PC-9 (cell line): ENCODE measurements at regions not wholly inside any gene's neighbourhood (a gene's known extent, or its start where the extent isn't known, plus 50 kb on each side); places are given as distances from the start of the nearest gene placed in this dataset.

ENCODE experiments used
- CTCF ChIP-seq: fragments of 200-600 bp; sonication (generic); conservative IDR thresholded peaks from 2 replicates; pipeline ENCODE4 v1.6.1; 2017; ENCODE audit warnings: mixed run types, antibody characterized with exemption, mild to moderate bottlenecking, moderate library complexity
- EZH2 ChIP-seq: fragments of 200-600 bp; sonication (generic); IDR thresholded peaks from 2 replicates; pipeline ENCODE4 v1.8.0; 2017; ENCODE audit warnings: antibody characterized with exemption, low read depth

- no peak for TF ChIP-seq EZH2
- no peak for TF ChIP-seq CTCF
Measured at GRCh38 chr14:103216399-103216798, 93.1 kb downstream of the TNFAIP2 start.
